Muscle layer of colon (tissue), 2 donors: ENCODE measurements at regions not wholly inside any gene's neighbourhood (a gene's known extent, or its start where the extent isn't known, plus 50 kb on each side); places are given as distances from the start of the nearest gene placed in this dataset.

Experiments used
- H3K27ac ChIP-seq: one replicate; pipeline ENCODE4 v1.7.0; 2013; ENCODE audit warnings: low read depth, mild to moderate bottlenecking, low read length, moderate library complexity
- H3K27me3 ChIP-seq, 2 donors: one replicate each; pipeline ENCODE4 v1.7.0; 2013; ENCODE audit warnings: low read length in 2 of 2, mild to moderate bottlenecking in 2 of 2; ENCODE audit not compliant: insufficient read depth in 2 of 2, control insufficient read depth in 1 of 2
- H3K36me3 ChIP-seq: one replicate; pipeline ENCODE4 v1.7.0; 2013; ENCODE audit warnings: mild to moderate bottlenecking, low read length; ENCODE audit not compliant: insufficient read depth
- H3K4me1 ChIP-seq: one replicate; pipeline ENCODE4 v1.7.0; 2013; ENCODE audit warnings: mild to moderate bottlenecking, low read length; ENCODE audit not compliant: insufficient read depth
- H3K4me3 ChIP-seq, 2 donors: one replicate each; pipeline ENCODE4 v1.7.0; 2013; ENCODE audit warnings: low read length in 2 of 2, low read depth in 1 of 2, mild to moderate bottlenecking in 1 of 2, moderate library complexity in 1 of 2
- H3K9ac ChIP-seq: one replicate; pipeline ENCODE4 v1.7.0; 2013; ENCODE audit warnings: low read length
- H3K9me3 ChIP-seq: one replicate; pipeline ENCODE4 v1.7.0; 2013; ENCODE audit warnings: mild to moderate bottlenecking, low read length
- donor health status: abdominal sarcoma.
- donor health status: Adenocarcinoma of cecum.

DNA sequence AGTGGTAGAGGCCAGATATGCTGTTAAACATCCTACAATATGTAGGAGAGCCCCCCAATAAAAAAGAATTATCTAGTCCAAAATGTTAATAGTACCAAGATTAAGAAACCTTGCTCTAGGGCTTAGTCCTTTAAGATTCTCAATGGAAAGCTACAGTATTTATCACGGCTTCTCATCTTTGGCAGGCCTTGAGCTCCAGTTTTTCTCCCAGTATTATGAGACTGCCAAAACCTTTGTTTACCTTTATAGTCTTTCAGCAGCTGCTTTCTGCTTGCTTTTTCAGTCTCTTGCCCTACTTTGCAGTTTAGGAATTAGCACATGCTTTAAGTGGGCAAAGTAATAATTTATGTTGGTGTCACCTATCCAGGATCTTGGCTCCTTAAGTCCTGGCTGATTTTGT, 59.7 kb downstream of the NHLRC1 start:
- H3K4me3 ChIP-seq = no peak overlapping the region
- H3K9ac ChIP-seq = no peak overlapping the region
- no peaks in the 10 kb centered on the region for H3K36me3 ChIP-seq
- H3K9me3 ChIP-seq = no peaks in the 10 kb centered on the region
- no peak overlapping the region for H3K27ac ChIP-seq
- no peaks in the 10 kb centered on the region for H3K27me3 ChIP-seq
- peaks cover 10% of the 10 kb centered on the region for H3K4me1 ChIP-seq

DNA sequence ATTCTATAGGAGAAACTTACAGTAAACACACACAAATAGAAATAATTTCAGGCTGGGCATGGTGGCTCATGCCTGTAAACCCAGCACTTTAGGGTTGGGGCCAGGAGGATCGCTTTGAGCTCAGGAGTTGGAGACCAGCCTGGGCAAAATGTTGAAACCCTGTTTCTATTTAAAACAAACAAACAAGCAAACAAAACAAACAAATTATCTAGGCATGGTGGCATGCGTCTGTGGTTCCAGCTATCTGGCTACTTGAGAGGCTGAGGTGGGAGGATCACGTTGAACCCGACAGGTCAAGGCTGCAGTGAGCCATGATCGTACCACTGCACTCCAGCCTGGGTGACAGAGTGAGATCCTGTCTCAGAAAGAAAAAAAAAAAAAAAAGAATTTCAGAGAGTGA, 64.0 kb downstream of the NHLRC1 start:
- Histone ChIP-seq H3K9ac (no peak overlapping the region), H3K27ac (no peak overlapping the region)

DNA sequence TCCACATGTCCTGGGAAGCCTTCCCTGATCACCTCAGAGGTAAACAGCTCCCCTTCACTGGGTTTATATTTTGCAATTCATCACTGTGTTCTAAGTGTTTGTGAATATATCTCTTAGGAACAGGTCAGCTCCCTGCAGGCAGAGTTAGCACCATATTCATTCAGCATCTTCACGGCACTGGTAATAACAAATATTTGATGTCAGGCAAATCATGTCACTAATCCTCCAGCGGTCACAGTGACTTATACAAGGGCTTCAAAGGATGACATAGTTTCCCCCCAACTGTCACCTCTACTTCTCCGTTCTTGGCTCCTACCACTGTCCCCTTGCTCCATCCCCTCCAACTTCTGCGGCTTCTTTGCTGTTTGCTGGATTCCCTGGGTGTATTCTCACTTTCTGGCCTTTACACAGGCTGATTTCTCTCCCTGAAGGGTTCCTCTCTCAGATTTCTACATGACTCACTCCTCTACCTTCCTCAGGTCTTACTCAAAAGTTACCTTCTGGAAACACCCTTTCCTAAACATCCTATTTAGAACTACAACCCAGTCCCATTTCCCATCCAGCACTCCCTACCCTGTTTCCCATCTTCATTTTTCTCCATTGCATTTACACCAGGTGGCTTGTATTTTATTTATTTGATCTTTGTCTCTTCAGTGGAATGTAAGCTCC, 66.6 kb downstream of the NHLRC1 start:
- Histone ChIP-seq H3K4me3 (no peak overlapping the region), H3K9ac (no peak overlapping the region), H3K27me3 (no peaks in the 10 kb centered on the region), H3K36me3 (no peaks in the 10 kb centered on the region), H3K9me3 (no peaks in the 10 kb centered on the region), H3K4me1 (no peaks in the 10 kb centered on the region), H3K27ac (no peak overlapping the region)

More for the DNA sequence above, 64.0 kb downstream of the NHLRC1 start:
- Histone ChIP-seq H3K9me3 (no peaks in the 10 kb centered on the region), H3K27me3 (no peaks in the 10 kb centered on the region), H3K4me1 (peaks cover 10% of the 10 kb centered on the region), H3K4me3 (no peak overlapping the region), H3K36me3 (no peaks in the 10 kb centered on the region)

DNA sequence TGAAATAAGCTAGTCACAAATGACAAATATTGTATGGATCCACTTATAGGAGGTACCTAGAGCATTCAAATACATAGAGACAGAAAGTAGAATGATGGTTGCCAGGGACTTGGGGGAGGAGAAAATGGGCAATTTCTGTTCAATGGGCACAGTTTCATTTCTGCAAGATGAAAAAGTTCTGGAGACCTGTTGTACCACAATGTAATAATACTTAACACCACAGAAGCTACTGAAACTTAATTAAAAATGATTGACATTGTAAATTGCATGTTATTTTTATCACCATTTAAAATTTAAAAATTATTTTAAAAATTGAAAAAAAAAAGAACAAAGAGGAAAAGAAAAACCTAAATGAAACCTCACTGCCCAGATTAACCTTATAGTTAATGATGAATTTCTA, 67.4 kb downstream of the NHLRC1 start:
- H3K36me3 ChIP-seq = no peaks in the 10 kb centered on the region
- H3K4me3 ChIP-seq = no peak overlapping the region
- no peaks in the 10 kb centered on the region for H3K9me3 ChIP-seq
- H3K27ac ChIP-seq = no peak overlapping the region
- H3K4me1 ChIP-seq = no peaks in the 10 kb centered on the region
- H3K9ac ChIP-seq = no peak overlapping the region
- H3K27me3 ChIP-seq = no peaks in the 10 kb centered on the region

DNA sequence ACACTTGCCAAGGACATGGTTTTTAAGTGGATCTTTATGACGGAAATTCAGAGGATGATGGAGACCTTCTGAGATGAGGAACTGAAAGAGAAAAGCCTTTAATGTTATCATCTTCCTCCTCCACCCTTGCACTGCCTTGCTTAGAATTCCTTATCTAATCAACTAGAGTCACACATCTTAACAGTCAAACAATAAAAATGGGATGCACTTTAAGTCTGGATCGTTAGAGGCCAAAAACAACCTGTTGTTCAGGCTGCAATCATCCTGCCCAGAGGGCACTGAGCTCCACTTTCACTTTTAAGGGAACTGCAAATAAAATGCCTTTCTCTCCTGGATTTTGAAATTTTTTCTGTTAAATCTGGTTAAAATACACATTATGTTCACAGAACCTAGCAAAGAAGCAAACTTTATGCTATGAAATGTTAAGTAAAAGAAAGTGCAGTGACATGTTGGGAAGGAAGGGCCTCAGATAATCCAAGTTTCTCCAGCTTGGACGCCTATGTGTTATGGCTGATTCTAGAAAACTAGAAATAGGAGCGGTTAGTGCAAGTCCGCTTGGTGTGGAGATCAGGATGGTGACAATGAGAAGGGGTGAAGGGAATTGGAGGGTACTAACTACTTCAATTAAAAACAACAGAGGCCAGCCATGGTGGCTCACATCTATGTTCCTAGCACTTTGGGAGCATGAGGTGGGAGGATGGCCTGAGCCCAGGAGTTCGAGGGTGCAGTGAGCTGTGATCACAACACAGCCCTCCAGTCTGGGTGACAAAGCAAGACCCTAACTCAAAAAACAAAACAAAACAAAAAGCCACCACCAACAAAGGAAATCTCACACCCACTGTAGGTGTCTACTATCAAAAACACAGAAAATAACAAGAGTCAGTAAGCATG, 66.4 kb upstream of the KIF13A start:
- H3K36me3 ChIP-seq = no peaks in the 10 kb centered on the region
- no peak overlapping the region for H3K4me3 ChIP-seq
- no peak overlapping the region for H3K27ac ChIP-seq
- no peaks in the 10 kb centered on the region for H3K27me3 ChIP-seq
- no peaks in the 10 kb centered on the region for H3K9me3 ChIP-seq
- no peaks in the 10 kb centered on the region for H3K4me1 ChIP-seq
- H3K9ac ChIP-seq = no peak overlapping the region

DNA sequence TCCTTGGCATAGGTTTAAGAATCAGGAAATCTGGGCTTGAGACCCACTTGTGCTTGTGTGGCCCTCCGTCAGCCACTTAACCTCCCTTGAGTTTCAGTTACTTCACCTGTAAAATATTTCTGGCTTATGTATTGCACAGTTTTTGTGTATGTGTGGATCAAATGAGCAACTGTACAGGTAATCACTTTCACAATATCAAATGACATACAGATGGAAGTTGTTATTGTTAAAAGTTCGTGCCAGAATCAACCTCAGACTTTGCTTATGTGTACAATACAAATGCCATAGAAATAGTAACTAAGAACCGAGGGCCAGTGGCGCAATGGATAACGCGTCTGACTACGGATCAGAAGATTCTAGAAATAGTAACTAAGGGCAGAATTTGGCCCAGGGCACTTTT, 65.6 kb upstream of the KIF13A start:
- H3K4me3 ChIP-seq = no peak overlapping the region
- no peaks in the 10 kb centered on the region for H3K4me1 ChIP-seq
- no peaks in the 10 kb centered on the region for H3K27me3 ChIP-seq
- H3K9me3 ChIP-seq = no peaks in the 10 kb centered on the region
- no peak overlapping the region for H3K27ac ChIP-seq
- H3K36me3 ChIP-seq = no peaks in the 10 kb centered on the region
- H3K9ac ChIP-seq = no peak overlapping the region

DNA sequence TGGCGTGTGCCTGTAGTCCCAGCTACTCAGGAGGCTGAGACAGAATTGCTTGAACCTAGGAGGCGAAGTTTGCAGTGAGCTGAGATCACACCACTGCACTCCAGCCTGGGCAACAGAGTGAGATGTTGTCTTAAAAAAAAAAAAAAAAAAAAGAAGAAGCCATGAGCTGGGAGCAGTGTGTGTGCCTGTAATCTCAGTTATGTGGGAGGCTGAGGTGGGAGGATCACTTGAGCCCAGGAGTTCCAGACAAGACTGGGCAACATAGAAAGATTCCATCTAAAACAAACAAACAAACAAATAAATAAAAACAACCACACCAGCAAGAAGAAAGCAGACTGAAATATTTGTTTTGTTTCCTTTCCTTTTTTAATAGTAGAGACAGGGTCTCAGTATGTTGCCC, 62.2 kb upstream of the KIF13A start:
- Histone ChIP-seq H3K36me3 (no peaks in the 10 kb centered on the region), H3K27ac (no peak overlapping the region), H3K27me3 (no peaks in the 10 kb centered on the region), H3K9me3 (no peaks in the 10 kb centered on the region), H3K9ac (no peak overlapping the region), H3K4me1 (no peaks in the 10 kb centered on the region), H3K4me3 (no peak overlapping the region)

DNA sequence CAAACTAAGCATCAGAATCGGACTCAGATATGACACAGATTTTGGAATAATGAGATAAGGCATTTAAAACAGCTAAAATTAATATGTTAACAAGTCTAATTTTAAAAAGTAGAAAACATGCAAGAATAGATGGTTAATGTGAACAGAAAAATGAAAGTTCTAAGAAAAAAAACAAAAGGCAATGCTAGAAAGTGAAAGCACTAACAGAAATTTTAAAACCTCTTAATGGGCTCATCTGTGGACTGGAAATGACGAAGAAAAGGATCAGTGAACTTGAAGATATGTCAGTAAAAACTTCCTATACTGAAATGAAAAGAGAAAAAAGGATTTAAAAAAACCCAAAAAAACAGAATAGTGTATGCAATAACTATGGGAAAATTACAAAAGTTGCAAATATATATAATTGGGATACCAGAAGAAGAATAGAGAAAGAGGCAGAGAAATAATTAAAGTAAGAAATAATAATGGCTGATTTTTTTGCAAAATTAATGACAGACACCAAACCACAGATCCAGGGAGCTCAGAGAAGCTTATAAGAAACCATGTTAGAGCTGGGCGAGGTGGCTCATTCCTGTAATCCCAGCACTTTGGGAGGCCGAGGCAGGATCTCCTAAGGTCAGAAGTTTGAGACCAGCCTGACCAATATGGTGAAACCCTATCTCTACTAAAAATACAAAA, 61.7 kb upstream of the KIF13A start:
- Histone ChIP-seq H3K9ac (no peak overlapping the region), H3K27ac (no peak overlapping the region), H3K36me3 (no peaks in the 10 kb centered on the region), H3K4me3 (no peak overlapping the region), H3K9me3 (no peaks in the 10 kb centered on the region), H3K27me3 (no peaks in the 10 kb centered on the region), H3K4me1 (no peaks in the 10 kb centered on the region)

DNA sequence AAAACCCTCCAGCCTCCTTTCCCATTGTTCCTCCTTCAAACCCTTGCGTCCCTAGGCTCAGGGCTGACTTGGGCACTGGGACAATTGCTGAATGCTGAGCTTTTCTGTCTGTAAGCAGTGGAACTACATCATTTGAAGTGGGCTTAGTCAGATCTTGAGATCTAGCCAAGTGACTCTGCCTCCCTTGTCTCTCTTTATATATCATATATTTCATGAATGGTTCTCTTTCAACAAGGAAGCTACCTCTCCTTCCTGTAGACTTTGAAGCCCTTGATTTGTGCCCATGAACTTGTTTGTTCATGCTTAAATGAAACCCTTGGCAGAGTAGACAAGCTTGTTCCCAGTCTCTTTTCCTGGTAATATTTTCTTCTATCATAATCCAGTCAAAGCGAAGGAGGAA, 60.0 kb upstream of the KIF13A start:
- no peaks in the 10 kb centered on the region for H3K9me3 ChIP-seq
- H3K9ac ChIP-seq = no peak overlapping the region
- peaks cover 7% of the 10 kb centered on the region for H3K4me1 ChIP-seq
- no peak overlapping the region for H3K4me3 ChIP-seq
- H3K36me3 ChIP-seq = no peaks in the 10 kb centered on the region
- H3K27me3 ChIP-seq = no peaks in the 10 kb centered on the region
- H3K27ac ChIP-seq = no peak overlapping the region

DNA sequence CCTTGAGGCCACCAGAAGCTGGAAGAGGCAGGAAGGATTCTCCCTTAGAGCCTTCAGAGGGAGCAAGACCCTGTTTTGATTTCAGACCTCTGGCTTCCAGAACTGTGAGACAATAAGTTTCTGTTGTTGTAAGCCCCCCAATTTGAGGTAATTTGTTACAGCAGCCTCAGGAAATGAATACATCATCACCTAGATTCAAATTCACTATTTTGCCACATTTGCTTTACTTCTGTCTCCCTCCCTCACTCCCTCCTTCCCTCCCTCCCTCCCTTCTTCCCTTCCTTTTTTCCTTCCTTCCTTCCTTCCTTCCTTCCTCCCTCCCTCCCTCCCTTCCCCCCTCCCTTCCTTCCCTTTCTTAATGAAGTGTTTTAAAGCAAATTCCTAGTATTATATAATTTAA, 58.1 kb upstream of the KIF13A start:
- Histone ChIP-seq H3K9me3 (no peaks in the 10 kb centered on the region), H3K4me3 (no peak overlapping the region), H3K27ac (no peak overlapping the region), H3K4me1 (peaks cover 7% of the 10 kb centered on the region), H3K36me3 (no peaks in the 10 kb centered on the region), H3K9ac (no peak overlapping the region), H3K27me3 (no peaks in the 10 kb centered on the region)

DNA sequence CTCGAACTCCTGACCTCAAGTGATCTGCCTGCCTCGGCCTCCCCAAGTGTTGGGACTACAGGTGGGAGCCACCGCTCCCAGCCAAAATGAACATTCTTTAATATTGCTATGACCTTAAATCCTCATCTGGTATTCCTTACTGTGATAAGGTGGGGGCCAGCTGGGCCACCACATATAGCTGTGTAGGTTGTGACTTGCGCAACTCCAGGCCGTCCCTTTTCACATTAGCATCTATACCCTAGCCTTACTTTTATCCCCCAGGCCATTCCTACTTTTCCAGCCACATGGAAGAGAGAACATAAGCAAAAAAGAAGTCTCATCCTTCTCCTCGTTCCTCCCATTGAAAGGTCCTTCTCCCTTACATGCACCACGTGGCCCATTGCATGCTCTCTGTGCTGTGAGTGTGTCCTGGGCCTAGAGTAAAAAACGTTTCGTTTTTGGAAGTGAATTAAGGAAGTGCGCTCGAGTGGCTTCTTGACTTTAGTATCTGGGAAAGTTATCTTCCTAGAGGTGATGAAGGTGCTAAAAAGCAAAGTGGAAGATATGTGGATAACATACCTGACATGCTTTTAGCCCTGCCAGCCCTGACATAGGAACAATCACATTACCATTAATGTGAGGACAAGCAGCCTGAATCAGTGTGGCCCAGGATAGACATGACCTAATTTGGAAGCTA, 56.8 kb upstream of the KIF13A start:
- H3K4me1 ChIP-seq = peaks cover 7% of the 10 kb centered on the region
- H3K27ac ChIP-seq = no peak overlapping the region

More for the DNA sequence above, 56.8 kb upstream of the KIF13A start:
- Histone ChIP-seq H3K4me3 (no peak overlapping the region), H3K9me3 (no peaks in the 10 kb centered on the region), H3K27me3 (no peaks in the 10 kb centered on the region), H3K9ac (no peak overlapping the region), H3K36me3 (no peaks in the 10 kb centered on the region)
